Right lobe of liver (tissue), 4 donors: ENCODE measurements at regions not wholly inside any gene's neighbourhood (a gene's known extent, or its start where the extent isn't known, plus 50 kb on each side); places are given as distances from the start of the nearest gene placed in this dataset.

Experiments
- CTCF ChIP-seq, 4 donors: fragments of 200-600 bp in 3 of 4; fragments of 450-650 bp in 1 of 4; IDR thresholded peaks; one replicate each; pipeline versions ENCODE4 v1.5.1 to v1.8.0; 2016 to 2022; ENCODE audit warnings: antibody characterized with exemption in 4 of 4, mild to moderate bottlenecking in 2 of 4
- POLR2A ChIP-seq: fragments of 450-650 bp; IDR thresholded peaks from one replicate; pipeline ENCODE4 v1.6.1; 2017; ENCODE audit warnings: antibody characterized with exemption, mild to moderate bottlenecking
- donor health status: DM: no; HTN: no; CAD: no.
- donor health status: DM: no; HTN: no; CAD: no.
- donor health status: DM: no; HTN: yes; CAD: no.

DNA sequence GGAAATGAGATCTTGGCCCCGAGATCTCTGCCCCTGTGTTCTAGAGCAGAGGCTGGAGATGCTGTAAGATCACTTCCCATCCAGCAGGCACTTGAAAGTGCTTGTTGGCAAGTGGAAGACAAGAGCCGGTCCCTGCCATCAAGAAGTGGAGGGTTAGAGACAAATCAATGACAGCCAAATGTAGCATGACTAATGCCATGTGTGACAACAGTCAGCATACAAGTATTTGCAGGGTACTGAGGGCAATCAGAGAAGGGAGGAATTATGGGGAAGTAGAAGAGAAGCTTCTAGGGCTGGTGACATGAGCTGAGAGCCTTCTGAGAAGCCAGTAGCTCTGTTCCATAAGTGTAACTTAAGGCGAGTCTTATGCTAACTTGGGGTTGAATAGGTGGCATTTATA is 58.6 kb downstream of the TMEM17 start:
- TF ChIP-seq CTCF (IDR thresholded peaks at IDR 0.05): no peak
- TF ChIP-seq POLR2A: no peak
